ENCODE measurements at regions not wholly inside any gene's neighbourhood (a gene's known extent, or its start where the extent isn't known, plus 50 kb on each side); places are given as distances from the start of the nearest gene placed in this dataset.

GRCh38 chr14:65346474-65346873 lies 66.1 kb upstream of the FUT8 start:
- TF ChIP-seq EZH2 (IDR thresholded peaks at IDR 0.05; ENCODE audit: insufficient read depth, poor library complexity, severe bottlenecking) (no peak), EZH2phosphoT487 (IDR thresholded peaks at IDR 0.05; ENCODE audit: insufficient read depth, low read depth) (no peak)
